H1 (cell line): ENCODE measurements at regions not wholly inside any gene's neighbourhood (a gene's known extent, or its start where the extent isn't known, plus 50 kb on each side); places are given as distances from the start of the nearest gene placed in this dataset.

Experiments
- CTCF ChIA-PET: fragments of 300-600 bp; sonication (Branson Sonifier 250); formaldehyde crosslinking; loops from one replicate; lab custom pipeline; 2021; ENCODE audit not compliant: partially characterized antibody; lab: Charles Lee
- POLR2A ChIA-PET: fragments of 300-600 bp; sonication (Branson Sonifier 250); formaldehyde crosslinking; loops from one replicate; lab custom pipeline; 2021; ENCODE audit warnings: inconsistent platforms; ENCODE audit not compliant: partially characterized antibody; lab: Charles Lee
- DNase-seq, 2 experiments: peaks; one replicate each; pipeline versions ENCODE4 v3.0.0 to v3.0.0-alpha.2; 2010 to 2022; ENCODE audit warnings: low spot score in 2 of 2, low read depth in 1 of 2, mixed read lengths in 1 of 2
- FAIRE-seq: peaks from 2 replicates; lab custom pipeline; 2011; peaks lifted over from hg19 to GRCh38; lab: Jason Lieb, UNC
- H2AFZ ChIP-seq: 2 replicates; pipeline ENCODE4 v1.8.1; 2012; ENCODE audit warnings: low read length, inconsistent platforms
- H2AK5ac ChIP-seq: 2 replicates; pipeline ENCODE4 v1.6.1; 2013; ENCODE audit warnings: low read depth, low read length
- H2BK120ac ChIP-seq: replicated peaks from 2 replicates; pipeline ENCODE3; 2013; ENCODE audit warnings: low read depth, low read length, inconsistent platforms
- H2BK12ac ChIP-seq: 2 replicates; pipeline ENCODE4 v1.6.1; 2013; ENCODE audit warnings: low read depth, low read length
- H2BK15ac ChIP-seq: 2 replicates; pipeline ENCODE4 v1.6.1; 2013; ENCODE audit warnings: low read length
- H2BK20ac ChIP-seq: 2 replicates; pipeline ENCODE4 v1.6.1; 2013; ENCODE audit warnings: low read length
- H2BK5ac ChIP-seq: 2 replicates; pipeline ENCODE4 v1.6.1; 2013; ENCODE audit warnings: low read depth, low read length
- H3K14ac ChIP-seq: 2 replicates; pipeline ENCODE4 v1.6.1; 2013; ENCODE audit warnings: inconsistent platforms; ENCODE audit not compliant: insufficient read length
- H3K18ac ChIP-seq: 2 replicates; pipeline ENCODE4 v1.6.1; 2013; ENCODE audit warnings: low read length; ENCODE audit errors: extremely low read depth
- H3K23ac ChIP-seq: 2 replicates; pipeline ENCODE4 v1.6.1; 2013; ENCODE audit warnings: inconsistent platforms; ENCODE audit not compliant: insufficient read length
- H3K23me2 ChIP-seq: 2 replicates; pipeline ENCODE4 v1.6.1; 2013; ENCODE audit warnings: low read depth, low read length
- H3K27ac ChIP-seq: 2 replicates; pipeline ENCODE4 v1.6.1; 2011; ENCODE audit warnings: low read depth, low read length, inconsistent platforms
- H3K27me3 ChIP-seq, 4 experiments: replicated peaks in 1 of 4; 1 replicate in 1 of 4; 2 replicates in 3 of 4; pipeline versions ENCODE4 v1.6.1 to v1.8.1; 2011 to 2013; ENCODE audit warnings: low read length in 3 of 4, mild to moderate bottlenecking in 3 of 4, inconsistent platforms in 2 of 4, mixed read lengths in 2 of 4, moderate library complexity in 1 of 4; ENCODE audit not compliant: control insufficient read depth in 3 of 4, insufficient read depth in 3 of 4; ENCODE audit errors: extremely low read depth in 1 of 4
- H3K36me3 ChIP-seq, 4 experiments: 2 replicates each; pipeline versions ENCODE4 v1.6.1 to v1.8.1; 2011 to 2013; ENCODE audit warnings: mild to moderate bottlenecking in 4 of 4, low read length in 3 of 4, moderate library complexity in 2 of 4, control low read depth in 1 of 4, inconsistent platforms in 1 of 4; ENCODE audit not compliant: insufficient read depth in 4 of 4, control insufficient read depth in 2 of 4
- H3K4ac ChIP-seq: replicated peaks from 2 replicates; pipeline ENCODE3; 2013; ENCODE audit warnings: low read length, low read depth, mixed read lengths, inconsistent platforms; ENCODE audit not compliant: insufficient read length
- H3K4me1 ChIP-seq, 4 experiments: replicated peaks in 1 of 4; 1 replicate in 1 of 4; 2 replicates in 3 of 4; pipeline versions ENCODE4 v1.6.1 to v1.8.1; 2011 to 2013; ENCODE audit warnings: low read length in 3 of 4, inconsistent platforms in 2 of 4, mixed read lengths in 1 of 4; ENCODE audit not compliant: insufficient read depth in 4 of 4, control insufficient read depth in 3 of 4
- H3K4me2 ChIP-seq, 2 experiments: 2 replicates each; pipeline versions ENCODE4 v1.6.1 to v1.8.1; 2011 to 2013; ENCODE audit warnings: low read depth in 2 of 2, low read length in 2 of 2, control low read depth in 1 of 2, inconsistent platforms in 1 of 2, mild to moderate bottlenecking in 1 of 2; ENCODE audit not compliant: insufficient read depth in 1 of 2
- H3K4me3 ChIP-seq, 4 experiments: fragments of 200-600, 300-600 bp in 1 of 4; sonication (generic), shearing (Covaris generic), sonication (Bioruptor Twin) in 1 of 4; 2 replicates each; pipeline versions ENCODE4 v1.5.1 to v1.8.1; 2011 to 2016; ENCODE audit warnings: low read length in 4 of 4, low read depth in 3 of 4, control low read depth in 2 of 4, inconsistent platforms in 2 of 4, mild to moderate bottlenecking in 2 of 4, mixed read lengths in 1 of 4, moderate library complexity in 1 of 4; ENCODE audit not compliant: insufficient read depth in 2 of 4; ENCODE audit errors: extremely low read depth in 1 of 4
- H3K56ac ChIP-seq: replicated peaks from 2 replicates; pipeline ENCODE3; 2013; ENCODE audit warnings: low read depth, mild to moderate bottlenecking, mixed read lengths, low read length, inconsistent platforms; ENCODE audit not compliant: insufficient read length
- H3K79me1 ChIP-seq: 2 replicates; pipeline ENCODE4 v1.6.1; 2013; ENCODE audit warnings: low read depth, low read length, control low read depth
- H3K79me2 ChIP-seq, 2 experiments: 2 replicates each; pipeline versions ENCODE4 v1.6.1 to v1.8.1; 2012 to 2013; ENCODE audit warnings: low read length in 2 of 2, mild to moderate bottlenecking in 2 of 2, inconsistent platforms in 1 of 2; ENCODE audit not compliant: insufficient read depth in 2 of 2, control insufficient read depth in 1 of 2
- H3K9ac ChIP-seq, 4 experiments: replicated peaks in 1 of 4; 1 replicate in 1 of 4; 2 replicates in 3 of 4; pipeline versions ENCODE4 v1.6.1 to v1.8.1; 2011 to 2013; ENCODE audit warnings: low read depth in 3 of 4, low read length in 3 of 4, control low read depth in 2 of 4, mild to moderate bottlenecking in 2 of 4, moderate library complexity in 2 of 4, inconsistent platforms in 1 of 4; ENCODE audit errors: extremely low read depth in 1 of 4
- H3K9me3 ChIP-seq, 2 experiments: 2 replicates each; pipeline versions ENCODE4 v1.6.1 to v1.8.1; 2012 to 2013; ENCODE audit warnings: mild to moderate bottlenecking in 2 of 2, moderate library complexity in 2 of 2, control low read depth in 1 of 2, inconsistent platforms in 1 of 2, low read depth in 1 of 2, low read length in 1 of 2, mixed read lengths in 1 of 2; ENCODE audit not compliant: insufficient read depth in 2 of 2
- H4K20me1 ChIP-seq, 2 experiments: replicated peaks in 1 of 2; 2 replicates each; pipeline versions ENCODE3 to v1.8.1; 2011 to 2013; ENCODE audit warnings: inconsistent platforms in 2 of 2, low read length in 2 of 2, mild to moderate bottlenecking in 1 of 2; ENCODE audit not compliant: insufficient read depth in 2 of 2, control insufficient read depth in 1 of 2
- H4K5ac ChIP-seq: 2 replicates; pipeline ENCODE4 v1.6.1; 2013; ENCODE audit warnings: low read length, low read depth, mixed read lengths, inconsistent platforms; ENCODE audit not compliant: insufficient read length
- H4K8ac ChIP-seq: 2 replicates; pipeline ENCODE4 v1.8.0; 2013; ENCODE audit warnings: mild to moderate bottlenecking, moderate library complexity, low read length, inconsistent platforms; ENCODE audit not compliant: insufficient read depth; ENCODE audit errors: extremely low read depth
- H4K91ac ChIP-seq: replicated peaks from 2 replicates; pipeline ENCODE3; 2013; ENCODE audit warnings: low read length, mixed read lengths, inconsistent platforms; ENCODE audit not compliant: insufficient read length
- CBX5 ChIP-seq: fragments of 300-800, 300-1000 bp; sonication (generic); IDR thresholded peaks from 2 replicates; pipeline ENCODE4 v1.7.1; 2016; ENCODE audit warnings: antibody characterized with exemption, low read length, low read depth
- FOSL1 ChIP-seq: IDR thresholded peaks from 2 replicates; pipeline ENCODE4 v1.6.1; 2011; ENCODE audit warnings: mild to moderate bottlenecking, low read depth, low read length, moderate library complexity; ENCODE audit not compliant: insufficient read depth
- SP4 ChIP-seq: IDR thresholded peaks from 2 replicates; pipeline ENCODE4 v1.6.1; 2012; ENCODE audit warnings: low read length, inconsistent platforms
- WGBS, 2 experiments: shearing (Covaris generic) in 1 of 2; methylation state at CpG; one replicate each; pipeline versions ENCODE4 v1.1.6 to v1.1.7; 2013 to 2015; ENCODE audit warnings: low lambda C conversion rate in 2 of 2, mixed read lengths in 2 of 2, inconsistent platforms in 1 of 2, low coverage in 1 of 2, missing lambda C conversion rate in 1 of 2; ENCODE audit not compliant: insufficient replicate concordance in 2 of 2, insufficient coverage in 1 of 2, insufficient read length in 1 of 2; ENCODE audit errors: extremely low coverage in 1 of 2, missing lambda C conversion rate in 1 of 2; 5-methylcytosine and 5-hydroxymethylcytosine counted together

- no peaks in the 10 kb centered on the region for H3K23me2 ChIP-seq
- H3K4me3 ChIP-seq = no peak overlapping the region
- no peak overlapping the region for H3K27ac ChIP-seq
- no peak for FAIRE-seq
- no peak overlapping the region for H2BK12ac ChIP-seq
- H4K8ac ChIP-seq = no peak overlapping the region
- 97% methylated on average over 2 of the region's 2 CpGs; no CpG with 5 or more reads in 1 of the 2 experiments for WGBS, 2 experiments
- no peak overlapping the region for H2AK5ac ChIP-seq
- no peak overlapping the region for H2AFZ ChIP-seq
- no peaks in the 10 kb centered on the region for H3K9me3 ChIP-seq
- no peaks in the 10 kb centered on the region for H4K20me1 ChIP-seq
- H3K9ac ChIP-seq = no peak overlapping the region
- no peak overlapping the region for H4K5ac ChIP-seq
- CTCF ChIA-PET = no interaction called here
- H3K79me1 ChIP-seq = no peaks in the 10 kb centered on the region
- H3K56ac ChIP-seq = no peak overlapping the region
- no peak overlapping the region for H3K14ac ChIP-seq
- H4K91ac ChIP-seq = no peak overlapping the region
- no peak overlapping the region for H3K4me2 ChIP-seq
- H3K79me2 ChIP-seq = no peaks in the 10 kb centered on the region
- DNase-seq = no peak
- H3K4ac ChIP-seq = no peak overlapping the region
- H2BK20ac ChIP-seq = no peak overlapping the region
- no peaks in the 10 kb centered on the region for H3K36me3 ChIP-seq
- POLR2A ChIA-PET = no interaction called here
- TF ChIP-seq CBX5 = no peak
- no peak for TF ChIP-seq FOSL1
- TF ChIP-seq SP4 = no peak
- H3K18ac ChIP-seq = no peak overlapping the region
- H2BK5ac ChIP-seq = no peak overlapping the region
- no peak overlapping the region for H2BK15ac ChIP-seq
- H2BK120ac ChIP-seq = no peak overlapping the region
- no peaks in the 10 kb centered on the region for H3K4me1 ChIP-seq
- H3K23ac ChIP-seq = no peak overlapping the region
- H3K27me3 ChIP-seq = no peaks in the 10 kb centered on the region
Measured at GRCh38 chr13:83796364-83796763, 85.9 kb downstream of the SLITRK1 start.
